HG02610 (cell line): ENCODE measurements at regions not wholly inside any gene's neighbourhood (a gene's known extent, or its start where the extent isn't known, plus 50 kb on each side); places are given as distances from the start of the nearest gene placed in this dataset.

Source experiments
- ATAC-seq: cut with Tn5 transposase; IDR thresholded peaks from one replicate; pipeline ENCODE4 v1.9.1; 2021; ENCODE audit warnings: mild to moderate bottlenecking, moderate library complexity; ENCODE audit not compliant: unreplicated experiment

GRCh38 chr2:16322308-16323125 lies 343.1 kb downstream of the CYRIA start:
- no peak for ATAC-seq

GRCh38 chr2:16321872-16322271 lies 343.8 kb downstream of the CYRIA start:
- ATAC-seq: no peak

GRCh38 chr2:16321256-16321655 lies 344.4 kb downstream of the CYRIA start:
- no peak for ATAC-seq

GRCh38 chr2:16320716-16321115 lies 344.9 kb downstream of the CYRIA start:
- ATAC-seq: no peak

- ATAC-seq: no peak
These were observed 346.0 kb downstream of the CYRIA start for GRCh38 chr2:16319551-16320121.

GRCh38 chr2:16318474-16319195 lies 347.0 kb downstream of the CYRIA start:
- no peak for ATAC-seq

- no peak for ATAC-seq
These were observed 347.6 kb downstream of the CYRIA start for GRCh38 chr2:16318051-16318450.

- no peak for ATAC-seq
These were observed 348.3 kb downstream of the CYRIA start for GRCh38 chr2:16317211-16317830.

GRCh38 chr2:16316456-16317210 lies 349.0 kb downstream of the CYRIA start:
- ATAC-seq: no peak

GRCh38 chr2:16315908-16316307 lies 349.7 kb downstream of the CYRIA start:
- ATAC-seq: no peak

GRCh38 chr2:16315458-16315835 lies 350.2 kb downstream of the CYRIA start:
- no peak for ATAC-seq

- ATAC-seq: no peak
These were observed 350.8 kb downstream of the CYRIA start for GRCh38 chr2:16314691-16315457.

GRCh38 chr2:16314001-16314400 lies 351.6 kb downstream of the CYRIA start:
- ATAC-seq: no peak

GRCh38 chr2:16313235-16313975 lies 352.2 kb downstream of the CYRIA start:
- no peak for ATAC-seq

- ATAC-seq: no peak
These were observed 352.9 kb downstream of the CYRIA start for GRCh38 chr2:16312771-16313170.

- no peak for ATAC-seq
These were observed 353.9 kb downstream of the CYRIA start for GRCh38 chr2:16311521-16312440.

GRCh38 chr2:16308816-16309215 lies 356.8 kb downstream of the CYRIA start:
- ATAC-seq: no peak

- ATAC-seq: no peak
These were observed 360.6 kb downstream of the CYRIA start for GRCh38 chr2:16304876-16305590.
